SU-DHL-6 (cell line): ENCODE measurements at regions not wholly inside any gene's neighbourhood (a gene's known extent, or its start where the extent isn't known, plus 50 kb on each side); places are given as distances from the start of the nearest gene placed in this dataset.

Experiments used
- H2AFZ ChIP-seq: fragments of 200-600 bp; sonication (generic); 2 replicates; pipeline ENCODE4 v1.6.1; 2014; ENCODE audit warnings: low read depth, mild to moderate bottlenecking, moderate library complexity, mixed read lengths, antibody characterized with exemption, low read length; ENCODE audit not compliant: severe bottlenecking
- H3F3A ChIP-seq: fragments of 200-600 bp; shearing (Covaris generic); 2 replicates; pipeline ENCODE4 v1.6.0; 2016; ENCODE audit warnings: antibody characterized with exemption, mild to moderate bottlenecking; ENCODE audit not compliant: insufficient read depth
- H3K27ac ChIP-seq: fragments of 200-600 bp; sonication (generic); 2 replicates; pipeline ENCODE4 v1.5.1; 2016; ENCODE audit warnings: low read depth, mild to moderate bottlenecking, low read length, moderate library complexity, mixed read lengths
- H3K27me3 ChIP-seq: fragments of 200-600 bp; sonication (generic), shearing (Covaris generic); 2 replicates; pipeline ENCODE4 v1.6.0; 2014; ENCODE audit warnings: mild to moderate bottlenecking, low read length
- H3K36me3 ChIP-seq: fragments of 200-600 bp; sonication (generic); 2 replicates; pipeline ENCODE4 v1.6.1; 2014; ENCODE audit warnings: mild to moderate bottlenecking, low read length, mixed read lengths
- H3K4me2 ChIP-seq: fragments of 300-600, 200-600 bp; shearing (Covaris generic), sonication (generic); 2 replicates; pipeline ENCODE4 v1.6.0; 2014; ENCODE audit warnings: low read length, low read depth, mild to moderate bottlenecking; ENCODE audit not compliant: poor library complexity, severe bottlenecking
- H3K4me3 ChIP-seq: fragments of 200-600 bp; sonication (generic); 2 replicates; pipeline ENCODE4 v1.5.1; 2014; ENCODE audit warnings: antibody characterized with exemption, low read length, mild to moderate bottlenecking, mixed read lengths; ENCODE audit not compliant: insufficient read depth, poor library complexity, severe bottlenecking
- H3K79me2 ChIP-seq: fragments of 200-600 bp; sonication (generic); 2 replicates; pipeline ENCODE4 v1.6.1; 2014; ENCODE audit warnings: mild to moderate bottlenecking, low read length, moderate library complexity; ENCODE audit not compliant: insufficient read depth
- H3K9ac ChIP-seq: fragments of 200-600 bp; sonication (generic); 2 replicates; pipeline ENCODE4 v1.7.0; 2014; ENCODE audit warnings: mild to moderate bottlenecking, low read length
- H3K9me2 ChIP-seq: fragments of 200-600 bp; sonication (generic); replicated peaks from 2 replicates; pipeline ENCODE4 v1.6.1; 2014; ENCODE audit warnings: low read length; ENCODE audit not compliant: insufficient read depth
- H3K9me3 ChIP-seq: fragments of 200-600 bp; sonication (generic); 2 replicates; pipeline ENCODE4 v1.6.1; 2014; ENCODE audit warnings: low read length, mixed read lengths; ENCODE audit not compliant: insufficient read depth
- H4K20me1 ChIP-seq: fragments of 200-600 bp; sonication (generic); 2 replicates; pipeline ENCODE4 v1.6.1; 2014; ENCODE audit warnings: low read depth, mild to moderate bottlenecking, antibody characterized with exemption, low read length, moderate library complexity, mixed read lengths
- EZH2phosphoT487 ChIP-seq: fragments of 200-600 bp; sonication (generic), shearing (Covaris generic); conservative IDR thresholded peaks from 2 replicates; pipeline ENCODE4 v1.6.1; 2018; ENCODE audit warnings: mild to moderate bottlenecking, antibody characterized with exemption, low read length, moderate library complexity, mixed read lengths
- TF ChIP-seq, protein P1 (sequence below): fragments of 200-600 bp; sonication (generic); IDR thresholded peaks from one replicate; pipeline ENCODE4 v1.5.1; 2017; ENCODE audit warnings: antibody characterized with exemption, mild to moderate bottlenecking, low read length, moderate library complexity; ENCODE audit not compliant: insufficient read depth, poor library complexity, severe bottlenecking

GRCh38 chr6:24052590-24052961 is 73.4 kb upstream of the NRSN1 start:
- H3K4me2 ChIP-seq, result no peak overlapping the region
- no peak overlapping the region for H3K4me3 ChIP-seq
- 0 out of 2 replicates have a peak, but pooled peaks cover 3% of the 10 kb centered on the region for H3K27me3 ChIP-seq
- H3K36me3 ChIP-seq, result no peaks in the 10 kb centered on the region
- no peaks in the 10 kb centered on the region for H4K20me1 ChIP-seq
- no peaks in the 10 kb centered on the region for H3K9me2 ChIP-seq
- no peaks in the 10 kb centered on the region for H3F3A ChIP-seq
- no peak overlapping the region for H3K9ac ChIP-seq
- TF ChIP-seq EZH2phosphoT487, result no peak
- TF ChIP-seq, protein P1, sequence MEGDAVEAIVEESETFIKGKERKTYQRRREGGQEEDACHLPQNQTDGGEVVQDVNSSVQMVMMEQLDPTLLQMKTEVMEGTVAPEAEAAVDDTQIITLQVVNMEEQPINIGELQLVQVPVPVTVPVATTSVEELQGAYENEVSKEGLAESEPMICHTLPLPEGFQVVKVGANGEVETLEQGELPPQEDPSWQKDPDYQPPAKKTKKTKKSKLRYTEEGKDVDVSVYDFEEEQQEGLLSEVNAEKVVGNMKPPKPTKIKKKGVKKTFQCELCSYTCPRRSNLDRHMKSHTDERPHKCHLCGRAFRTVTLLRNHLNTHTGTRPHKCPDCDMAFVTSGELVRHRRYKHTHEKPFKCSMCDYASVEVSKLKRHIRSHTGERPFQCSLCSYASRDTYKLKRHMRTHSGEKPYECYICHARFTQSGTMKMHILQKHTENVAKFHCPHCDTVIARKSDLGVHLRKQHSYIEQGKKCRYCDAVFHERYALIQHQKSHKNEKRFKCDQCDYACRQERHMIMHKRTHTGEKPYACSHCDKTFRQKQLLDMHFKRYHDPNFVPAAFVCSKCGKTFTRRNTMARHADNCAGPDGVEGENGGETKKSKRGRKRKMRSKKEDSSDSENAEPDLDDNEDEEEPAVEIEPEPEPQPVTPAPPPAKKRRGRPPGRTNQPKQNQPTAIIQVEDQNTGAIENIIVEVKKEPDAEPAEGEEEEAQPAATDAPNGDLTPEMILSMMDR, result no peak
- no peak overlapping the region for H2AFZ ChIP-seq
- H3K27ac ChIP-seq, result no peak overlapping the region
- H3K79me2 ChIP-seq, result no peaks in the 10 kb centered on the region
- H3K9me3 ChIP-seq, result no peaks in the 10 kb centered on the region

DNA sequence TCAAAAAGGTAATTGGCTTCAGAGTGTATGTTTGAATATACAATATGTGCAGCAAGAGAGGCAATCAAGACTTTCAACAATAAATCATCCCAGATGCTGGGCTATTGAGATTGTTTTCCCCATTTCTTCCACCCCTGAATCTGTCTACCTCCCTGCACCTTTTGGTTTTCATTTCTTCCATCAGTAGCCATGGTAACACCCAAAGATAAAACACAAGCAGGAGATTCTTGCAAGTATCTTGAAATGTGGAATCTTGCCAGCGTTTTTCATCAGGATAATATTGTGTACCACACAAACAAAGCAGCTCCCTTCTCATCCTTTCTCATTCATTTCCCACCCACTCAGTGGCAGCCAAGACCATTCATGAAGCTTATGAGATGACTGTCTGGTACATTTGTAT is 73.0 kb upstream of the NRSN1 start:
- Histone ChIP-seq H3K27me3 (0 out of 2 replicates have a peak, but pooled peaks cover 3% of the 10 kb centered on the region), H3K9me3 (no peaks in the 10 kb centered on the region), H3K4me2 (no peak overlapping the region), H3K79me2 (no peaks in the 10 kb centered on the region), H3K4me3 (no peak overlapping the region), H3K27ac (no peak overlapping the region), H3F3A (no peaks in the 10 kb centered on the region), H3K36me3 (no peaks in the 10 kb centered on the region), H3K9ac (no peak overlapping the region), H2AFZ (no peak overlapping the region), H3K9me2 (no peaks in the 10 kb centered on the region), H4K20me1 (no peaks in the 10 kb centered on the region)
- no peak for TF ChIP-seq EZH2phosphoT487

DNA sequence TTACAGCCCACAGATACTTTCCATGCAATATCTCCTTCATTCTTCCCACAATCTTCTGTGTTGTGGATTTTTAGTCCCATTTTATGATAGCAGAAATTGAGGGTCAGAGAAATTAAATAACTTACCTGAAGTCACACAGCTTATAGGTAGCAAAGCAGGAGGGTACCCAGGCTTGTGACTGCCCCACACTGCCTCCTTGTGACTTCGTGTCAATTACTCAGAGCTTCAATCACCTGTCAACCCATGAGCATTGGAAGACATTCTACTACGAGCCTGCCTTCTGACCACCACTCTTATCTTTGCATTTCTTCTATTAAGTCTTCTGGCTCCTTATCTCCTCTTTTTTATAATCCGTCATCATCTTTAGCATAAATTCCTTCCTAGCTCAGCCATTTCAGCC is 71.6 kb upstream of the NRSN1 start:
- Histone ChIP-seq H3K9me2 (no peaks in the 10 kb centered on the region), H4K20me1 (no peaks in the 10 kb centered on the region), H3K9me3 (no peaks in the 10 kb centered on the region), H3K4me2 (no peak overlapping the region), H2AFZ (no peak overlapping the region), H3F3A (no peaks in the 10 kb centered on the region), H3K27me3 (0 out of 2 replicates have a peak, but pooled peaks cover 3% of the 10 kb centered on the region), H3K4me3 (no peak overlapping the region), H3K79me2 (no peaks in the 10 kb centered on the region), H3K9ac (no peak overlapping the region), H3K36me3 (no peaks in the 10 kb centered on the region), H3K27ac (no peak overlapping the region)
- no peak for TF ChIP-seq EZH2phosphoT487
- TF ChIP-seq, protein P1, result no peak

DNA sequence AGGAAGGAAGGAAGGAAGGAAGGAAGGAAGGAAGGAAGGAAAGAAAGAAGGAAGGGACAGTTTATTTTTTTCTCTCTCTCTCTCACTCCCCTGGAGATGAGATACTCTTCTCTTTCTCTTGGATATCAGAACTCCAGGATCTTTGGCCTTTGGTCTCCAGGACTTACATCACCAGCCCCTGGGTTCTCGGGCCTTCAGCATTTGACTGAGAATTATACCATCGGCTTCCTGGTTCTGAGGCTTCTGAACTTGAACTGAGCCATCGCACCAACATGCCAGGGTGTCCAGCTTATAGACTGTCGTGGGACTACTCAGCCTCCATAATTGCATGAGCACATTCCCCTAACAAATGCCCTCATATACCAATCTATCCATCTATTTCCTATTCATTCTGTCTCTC is 69.4 kb upstream of the NRSN1 start:
- Histone ChIP-seq H3K4me3 (no peak overlapping the region), H2AFZ (no peak overlapping the region), H3K9me3 (no peaks in the 10 kb centered on the region), H3K4me2 (no peak overlapping the region), H3K9me2 (no peaks in the 10 kb centered on the region), H4K20me1 (no peaks in the 10 kb centered on the region), H3K79me2 (no peaks in the 10 kb centered on the region), H3F3A (no peaks in the 10 kb centered on the region), H3K36me3 (no peaks in the 10 kb centered on the region), H3K27ac (no peak overlapping the region), H3K9ac (no peak overlapping the region), H3K27me3 (0 out of 2 replicates have a peak, but pooled peaks cover 3% of the 10 kb centered on the region)
- TF ChIP-seq EZH2phosphoT487, result no peak
- TF ChIP-seq, protein P1, result no peak
